ENCODE measurements at regions not wholly inside any gene's neighbourhood (a gene's known extent, or its start where the extent isn't known, plus 50 kb on each side); places are given as distances from the start of the nearest gene placed in this dataset.

- Histone ChIP-seq H3K36me3 (ENCODE audit: control insufficient read depth, insufficient read depth, low read length) (no peaks in the 10 kb centered on the region), H3K4me1 (ENCODE audit: control insufficient read depth, insufficient read depth, low read length) (peaks cover 35% of the 10 kb centered on the region), H3K9me3 (ENCODE audit: control insufficient read depth, insufficient read depth, low read length) (no peaks in the 10 kb centered on the region), H3K27me3 (ENCODE audit: control insufficient read depth, insufficient read depth, low read length) (no peaks in the 10 kb centered on the region), H3K4me3 (ENCODE audit: low read depth, low read length) (no peak overlapping the region), H3K27ac (ENCODE audit: low read depth, low read length) (no peak overlapping the region)
- WGBS (ENCODE audit: insufficient coverage): 100% methylated on average over 1 of the region's 3 CpGs
- no peak for DNase-seq (ENCODE audit: low read depth in 4 of 6, low spot score in 6 of 6)
These were observed 199.3 kb downstream of the TOMM20 start for GRCh38 chr1:234929369-234929768.

GRCh38 chr1:234928642-234929041 lies 200.0 kb downstream of the TOMM20 start:
- no peak for DNase-seq (ENCODE audit: low read depth in 4 of 6, low spot score in 6 of 6)
- 70% methylated on average over 4 of the region's 5 CpGs for WGBS (ENCODE audit: insufficient coverage)
- Histone ChIP-seq H3K4me3 (ENCODE audit: low read depth, low read length) (no peak overlapping the region), H3K27ac (ENCODE audit: low read depth, low read length) (no peak overlapping the region), H3K9me3 (ENCODE audit: control insufficient read depth, insufficient read depth, low read length) (no peaks in the 10 kb centered on the region), H3K36me3 (ENCODE audit: control insufficient read depth, insufficient read depth, low read length) (no peaks in the 10 kb centered on the region), H3K27me3 (ENCODE audit: control insufficient read depth, insufficient read depth, low read length) (no peaks in the 10 kb centered on the region), H3K4me1 (ENCODE audit: control insufficient read depth, insufficient read depth, low read length) (peaks cover 35% of the 10 kb centered on the region)

- Histone ChIP-seq H3K27ac (ENCODE audit: low read depth, low read length) (no peak overlapping the region), H3K36me3 (ENCODE audit: control insufficient read depth, insufficient read depth, low read length) (no peaks in the 10 kb centered on the region), H3K27me3 (ENCODE audit: control insufficient read depth, insufficient read depth, low read length) (no peaks in the 10 kb centered on the region), H3K9me3 (ENCODE audit: control insufficient read depth, insufficient read depth, low read length) (no peaks in the 10 kb centered on the region), H3K4me3 (ENCODE audit: low read depth, low read length) (no peak overlapping the region), H3K4me1 (ENCODE audit: control insufficient read depth, insufficient read depth, low read length) (peaks cover 31% of the 10 kb centered on the region)
- peak in 1 of 6 donors; percentile 40 for DNase-seq (ENCODE audit: low read depth in 4 of 6, low spot score in 6 of 6)
- 90% methylated on average over 4 of the region's 10 CpGs for WGBS (ENCODE audit: insufficient coverage)
These were observed 200.5 kb downstream of the TOMM20 start for GRCh38 chr1:234927971-234928640.

GRCh38 chr1:234927312-234927970 lies 201.2 kb downstream of the TOMM20 start:
- 80% methylated on average over 10 of the region's 10 CpGs for WGBS (ENCODE audit: insufficient coverage)
- Histone ChIP-seq H3K27ac (ENCODE audit: low read depth, low read length) (no peak overlapping the region), H3K4me1 (ENCODE audit: control insufficient read depth, insufficient read depth, low read length) (peaks cover 24% of the 10 kb centered on the region)

GRCh38 chr1:234926559-234927311 lies 201.9 kb downstream of the TOMM20 start:
- Histone ChIP-seq H3K27me3 (ENCODE audit: control insufficient read depth, insufficient read depth, low read length) (no peaks in the 10 kb centered on the region), H3K27ac (ENCODE audit: low read depth, low read length) (peak overlapping the region; percentile 63), H3K36me3 (ENCODE audit: control insufficient read depth, insufficient read depth, low read length) (no peaks in the 10 kb centered on the region), H3K9me3 (ENCODE audit: control insufficient read depth, insufficient read depth, low read length) (no peaks in the 10 kb centered on the region), H3K4me1 (ENCODE audit: control insufficient read depth, insufficient read depth, low read length) (peaks cover 20% of the 10 kb centered on the region), H3K4me3 (ENCODE audit: low read depth, low read length) (no peak overlapping the region)
- no peak for DNase-seq (ENCODE audit: low read depth in 4 of 6, low spot score in 6 of 6)
- WGBS (ENCODE audit: insufficient coverage): 77% methylated on average over 18 of the region's 20 CpGs

More at GRCh38 chr1:234927312-234927970, 201.2 kb downstream of the TOMM20 start:
- H3K9me3 ChIP-seq (ENCODE audit: control insufficient read depth, insufficient read depth, low read length): no peaks in the 10 kb centered on the region
- no peaks in the 10 kb centered on the region for H3K27me3 ChIP-seq (ENCODE audit: control insufficient read depth, insufficient read depth, low read length)
- no peaks in the 10 kb centered on the region for H3K36me3 ChIP-seq (ENCODE audit: control insufficient read depth, insufficient read depth, low read length)
- H3K4me3 ChIP-seq (ENCODE audit: low read depth, low read length): no peak overlapping the region
- no peak for DNase-seq (ENCODE audit: low read depth in 4 of 6, low spot score in 6 of 6)

GRCh38 chr1:234926264-234926558 lies 202.4 kb downstream of the TOMM20 start:
- Histone ChIP-seq H3K4me1 (ENCODE audit: control insufficient read depth, insufficient read depth, low read length) (peaks cover 20% of the 10 kb centered on the region), H3K36me3 (ENCODE audit: control insufficient read depth, insufficient read depth, low read length) (no peaks in the 10 kb centered on the region), H3K27ac (ENCODE audit: low read depth, low read length) (peak overlapping the region; percentile 63), H3K4me3 (ENCODE audit: low read depth, low read length) (no peak overlapping the region), H3K27me3 (ENCODE audit: control insufficient read depth, insufficient read depth, low read length) (no peaks in the 10 kb centered on the region), H3K9me3 (ENCODE audit: control insufficient read depth, insufficient read depth, low read length) (no peaks in the 10 kb centered on the region)
- DNase-seq (ENCODE audit: low read depth in 4 of 6, low spot score in 6 of 6): peak in 1 of 6 donors; percentile 70
- WGBS (ENCODE audit: insufficient coverage): 23% methylated on average over 3 of the region's 4 CpGs

- H3K9me3 ChIP-seq (ENCODE audit: control insufficient read depth, insufficient read depth, low read length): no peaks in the 10 kb centered on the region
- peak overlapping the region; percentile 63 for H3K27ac ChIP-seq (ENCODE audit: low read depth, low read length)
- WGBS (ENCODE audit: insufficient coverage): 28% methylated on average over 4 of the region's 7 CpGs
These were observed 203.0 kb downstream of the TOMM20 start for GRCh38 chr1:234925440-234926263.

GRCh38 chr1:234924450-234925355 lies 203.9 kb downstream of the TOMM20 start:
- Histone ChIP-seq H3K27ac (ENCODE audit: low read depth, low read length) (no peak overlapping the region), H3K36me3 (ENCODE audit: control insufficient read depth, insufficient read depth, low read length) (no peaks in the 10 kb centered on the region), H3K27me3 (ENCODE audit: control insufficient read depth, insufficient read depth, low read length) (no peaks in the 10 kb centered on the region), H3K4me1 (ENCODE audit: control insufficient read depth, insufficient read depth, low read length) (peaks cover 20% of the 10 kb centered on the region), H3K9me3 (ENCODE audit: control insufficient read depth, insufficient read depth, low read length) (no peaks in the 10 kb centered on the region), H3K4me3 (ENCODE audit: low read depth, low read length) (no peak overlapping the region)
- no peak for DNase-seq (ENCODE audit: low read depth in 4 of 6, low spot score in 6 of 6)
- WGBS (ENCODE audit: insufficient coverage): 76% methylated on average over 8 of the region's 17 CpGs

More at GRCh38 chr1:234925440-234926263, 203.0 kb downstream of the TOMM20 start:
- Histone ChIP-seq H3K36me3 (ENCODE audit: control insufficient read depth, insufficient read depth, low read length) (no peaks in the 10 kb centered on the region), H3K4me3 (ENCODE audit: low read depth, low read length) (no peak overlapping the region), H3K4me1 (ENCODE audit: control insufficient read depth, insufficient read depth, low read length) (peaks cover 20% of the 10 kb centered on the region), H3K27me3 (ENCODE audit: control insufficient read depth, insufficient read depth, low read length) (no peaks in the 10 kb centered on the region)
- DNase-seq (ENCODE audit: low read depth in 4 of 6, low spot score in 6 of 6): peak in 1 of 6 donors; percentile 68

All from spinal cord (tissue), 9 donors.